Chondrocyte (in vitro differentiated cells): ENCODE measurements at regions not wholly inside any gene's neighbourhood (a gene's known extent, or its start where the extent isn't known, plus 50 kb on each side); places are given as distances from the start of the nearest gene placed in this dataset.

Experiments
- DNase-seq: peaks from one replicate; pipeline ENCODE4 v3.0.0; 2021; ENCODE audit warnings: mixed read lengths, low spot score
- H3K27ac Mint-ChIP-seq: one replicate; pipeline ENCODE4 v1.8.0; 2021; ENCODE audit warnings: mild to moderate bottlenecking, moderate library complexity, mixed read lengths; ENCODE audit not compliant: unreplicated experiment
- H3K27me3 Mint-ChIP-seq: 2 replicates; pipeline ENCODE4 v1.8.0; 2021; ENCODE audit warnings: low read depth, mixed read lengths
- H3K36me3 Mint-ChIP-seq: 2 replicates; pipeline ENCODE4 v1.8.0; 2021; ENCODE audit warnings: low read depth, mixed read lengths
- H3K4me1 Mint-ChIP-seq: 2 replicates; pipeline ENCODE4 v1.8.0; 2021; ENCODE audit warnings: low read depth, mild to moderate bottlenecking, mixed read lengths
- H3K4me3 Mint-ChIP-seq: one replicate; pipeline ENCODE4 v1.8.0; 2021; ENCODE audit warnings: mild to moderate bottlenecking, moderate library complexity, mixed read lengths; ENCODE audit not compliant: unreplicated experiment
- H3K9me3 Mint-ChIP-seq: 2 replicates; pipeline ENCODE4 v1.8.0; 2021; ENCODE audit warnings: low read depth, mixed read lengths
- TF ChIP-seq, protein P1 (sequence below): fragments of 200-600 bp; sonication (generic); IDR thresholded peaks from 2 replicates; pipeline ENCODE4 v1.5.0; 2021; ENCODE audit warnings: antibody characterized with exemption, mild to moderate bottlenecking, moderate library complexity

DNA sequence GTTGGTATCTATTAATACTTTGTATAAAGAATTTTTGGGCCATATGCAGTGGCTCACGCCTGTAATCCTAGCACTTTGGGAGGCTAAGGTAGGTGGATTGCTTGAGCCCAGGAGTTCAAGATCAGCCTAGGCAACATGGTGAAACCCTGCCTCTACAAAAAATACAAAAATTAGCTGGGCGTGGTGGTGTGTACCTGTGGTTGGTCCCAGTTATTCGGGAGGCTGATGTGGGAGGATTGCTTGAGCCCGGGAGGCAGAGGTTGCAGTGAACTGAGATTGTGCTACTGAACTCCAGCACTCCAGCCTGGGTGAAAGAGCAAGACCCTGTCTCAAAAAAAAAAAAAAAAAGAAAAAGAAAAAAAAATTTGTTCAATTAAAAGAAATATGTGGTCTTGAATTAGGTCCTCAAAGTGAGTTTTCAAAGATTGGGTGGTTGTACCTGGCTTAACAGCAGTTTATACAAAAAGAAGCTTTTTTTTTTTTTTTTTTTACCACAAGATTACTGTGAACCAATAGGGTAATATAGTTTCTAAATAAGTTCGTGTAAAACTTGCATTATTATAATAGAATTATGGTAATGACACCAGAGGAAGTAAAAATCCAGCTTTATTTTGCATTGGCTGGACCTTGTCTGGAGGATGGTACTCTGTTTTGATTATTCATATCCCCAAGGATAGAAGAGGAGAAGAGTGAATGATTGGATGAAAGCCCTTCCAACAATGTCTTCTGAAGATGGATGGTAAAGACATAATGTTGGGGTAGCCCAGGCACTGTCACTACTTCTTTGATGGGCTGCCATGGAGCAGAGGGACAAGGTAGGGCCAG lies 210.3 kb downstream of the MYCN start:
- no peaks in the 10 kb centered on the region for H3K4me1 Mint-ChIP-seq
- TF ChIP-seq, protein P1, sequence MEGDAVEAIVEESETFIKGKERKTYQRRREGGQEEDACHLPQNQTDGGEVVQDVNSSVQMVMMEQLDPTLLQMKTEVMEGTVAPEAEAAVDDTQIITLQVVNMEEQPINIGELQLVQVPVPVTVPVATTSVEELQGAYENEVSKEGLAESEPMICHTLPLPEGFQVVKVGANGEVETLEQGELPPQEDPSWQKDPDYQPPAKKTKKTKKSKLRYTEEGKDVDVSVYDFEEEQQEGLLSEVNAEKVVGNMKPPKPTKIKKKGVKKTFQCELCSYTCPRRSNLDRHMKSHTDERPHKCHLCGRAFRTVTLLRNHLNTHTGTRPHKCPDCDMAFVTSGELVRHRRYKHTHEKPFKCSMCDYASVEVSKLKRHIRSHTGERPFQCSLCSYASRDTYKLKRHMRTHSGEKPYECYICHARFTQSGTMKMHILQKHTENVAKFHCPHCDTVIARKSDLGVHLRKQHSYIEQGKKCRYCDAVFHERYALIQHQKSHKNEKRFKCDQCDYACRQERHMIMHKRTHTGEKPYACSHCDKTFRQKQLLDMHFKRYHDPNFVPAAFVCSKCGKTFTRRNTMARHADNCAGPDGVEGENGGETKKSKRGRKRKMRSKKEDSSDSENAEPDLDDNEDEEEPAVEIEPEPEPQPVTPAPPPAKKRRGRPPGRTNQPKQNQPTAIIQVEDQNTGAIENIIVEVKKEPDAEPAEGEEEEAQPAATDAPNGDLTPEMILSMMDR, result no peak
- no peaks in the 10 kb centered on the region for H3K27me3 Mint-ChIP-seq
- H3K4me3 Mint-ChIP-seq, result no peak overlapping the region
- no peaks in the 10 kb centered on the region for H3K36me3 Mint-ChIP-seq
- no peak overlapping the region for H3K27ac Mint-ChIP-seq
- no peaks in the 10 kb centered on the region for H3K9me3 Mint-ChIP-seq
- DNase-seq, result no peak

DNA sequence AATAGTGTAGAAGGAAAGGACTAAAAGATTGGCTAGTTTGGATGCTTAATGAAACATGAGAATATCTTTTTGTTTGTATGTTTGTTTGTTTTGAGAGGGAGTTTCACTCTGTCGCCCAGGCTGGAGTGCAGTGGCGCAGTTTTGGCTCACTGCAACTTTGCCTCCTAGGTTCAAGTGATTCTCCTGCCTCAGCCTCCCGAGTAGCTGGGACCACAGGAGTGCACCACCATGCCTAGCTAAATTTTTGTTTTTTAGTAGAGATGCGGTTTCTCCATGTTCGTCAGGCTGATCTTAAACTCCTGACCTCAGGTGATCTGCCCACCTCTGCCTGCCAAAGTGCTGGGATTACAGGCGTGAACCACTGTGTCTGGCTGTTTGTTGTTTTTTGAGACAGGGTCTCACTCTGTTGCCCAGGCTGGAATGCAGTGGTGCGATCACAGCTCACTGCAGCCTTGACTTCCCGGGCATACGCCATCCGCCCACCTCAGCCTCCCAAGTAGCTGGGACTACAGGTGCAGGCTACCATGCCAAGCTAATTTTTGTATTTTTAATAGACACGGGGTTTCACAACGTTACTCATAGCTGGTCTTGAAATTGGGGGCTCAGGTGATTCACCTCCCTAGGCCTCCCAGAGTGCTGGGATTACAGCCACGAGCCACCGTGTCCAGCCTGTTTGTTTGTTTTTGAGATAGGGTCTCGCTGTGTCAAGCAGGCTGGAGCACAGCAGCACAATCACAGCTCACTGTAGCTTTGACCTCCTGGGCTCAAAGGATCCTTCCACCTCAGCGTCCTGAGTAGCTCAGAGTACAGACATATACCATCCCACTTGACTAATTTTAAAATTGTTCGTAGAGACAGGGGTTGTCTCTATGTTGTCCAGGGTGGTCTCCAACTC lies 209.2 kb downstream of the MYCN start:
- no peaks in the 10 kb centered on the region for H3K9me3 Mint-ChIP-seq
- no peaks in the 10 kb centered on the region for H3K27me3 Mint-ChIP-seq
- no peak overlapping the region for H3K4me3 Mint-ChIP-seq
- no peak for DNase-seq
- H3K4me1 Mint-ChIP-seq, result no peaks in the 10 kb centered on the region
- TF ChIP-seq, protein P1, result no peak
- H3K27ac Mint-ChIP-seq, result no peak overlapping the region
- H3K36me3 Mint-ChIP-seq, result no peaks in the 10 kb centered on the region

DNA sequence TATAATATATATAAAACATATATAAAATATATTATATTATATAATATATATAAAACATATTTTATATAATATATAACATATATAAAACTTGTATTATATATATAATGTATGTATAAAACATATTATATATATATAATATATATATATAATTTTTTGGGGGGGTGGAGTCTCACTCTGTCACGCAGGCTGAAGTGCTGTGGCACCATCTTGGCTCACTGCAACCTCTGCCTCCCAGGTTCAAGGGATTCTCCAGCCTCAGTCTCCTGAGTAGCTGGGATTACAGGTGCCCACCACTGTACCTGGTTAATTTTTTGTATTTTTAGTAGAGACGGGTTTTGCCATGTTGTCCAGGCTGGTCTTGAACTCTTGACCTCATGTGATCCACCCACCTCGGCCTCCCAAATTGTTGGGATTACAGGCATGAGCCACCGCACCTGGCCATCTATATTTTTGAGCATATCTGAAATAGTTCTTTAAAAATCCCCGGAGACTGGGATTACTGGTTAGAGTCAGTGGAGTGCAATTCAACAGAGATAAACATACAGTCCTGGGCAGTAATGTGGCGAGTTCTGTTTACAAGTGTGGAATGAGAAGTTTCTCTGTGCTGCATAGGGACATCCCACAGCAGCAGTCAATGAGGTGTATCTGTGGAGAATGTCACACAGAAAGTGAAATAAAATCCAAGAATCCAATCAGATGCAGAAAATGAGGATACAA lies 208.4 kb downstream of the MYCN start:
- Mint-ChIP-seq H3K4me3 (no peak overlapping the region), H3K27ac (no peak overlapping the region), H3K4me1 (no peaks in the 10 kb centered on the region), H3K36me3 (no peaks in the 10 kb centered on the region), H3K9me3 (no peaks in the 10 kb centered on the region), H3K27me3 (no peaks in the 10 kb centered on the region)
- no peak for DNase-seq
- TF ChIP-seq, protein P1, result no peak

DNA sequence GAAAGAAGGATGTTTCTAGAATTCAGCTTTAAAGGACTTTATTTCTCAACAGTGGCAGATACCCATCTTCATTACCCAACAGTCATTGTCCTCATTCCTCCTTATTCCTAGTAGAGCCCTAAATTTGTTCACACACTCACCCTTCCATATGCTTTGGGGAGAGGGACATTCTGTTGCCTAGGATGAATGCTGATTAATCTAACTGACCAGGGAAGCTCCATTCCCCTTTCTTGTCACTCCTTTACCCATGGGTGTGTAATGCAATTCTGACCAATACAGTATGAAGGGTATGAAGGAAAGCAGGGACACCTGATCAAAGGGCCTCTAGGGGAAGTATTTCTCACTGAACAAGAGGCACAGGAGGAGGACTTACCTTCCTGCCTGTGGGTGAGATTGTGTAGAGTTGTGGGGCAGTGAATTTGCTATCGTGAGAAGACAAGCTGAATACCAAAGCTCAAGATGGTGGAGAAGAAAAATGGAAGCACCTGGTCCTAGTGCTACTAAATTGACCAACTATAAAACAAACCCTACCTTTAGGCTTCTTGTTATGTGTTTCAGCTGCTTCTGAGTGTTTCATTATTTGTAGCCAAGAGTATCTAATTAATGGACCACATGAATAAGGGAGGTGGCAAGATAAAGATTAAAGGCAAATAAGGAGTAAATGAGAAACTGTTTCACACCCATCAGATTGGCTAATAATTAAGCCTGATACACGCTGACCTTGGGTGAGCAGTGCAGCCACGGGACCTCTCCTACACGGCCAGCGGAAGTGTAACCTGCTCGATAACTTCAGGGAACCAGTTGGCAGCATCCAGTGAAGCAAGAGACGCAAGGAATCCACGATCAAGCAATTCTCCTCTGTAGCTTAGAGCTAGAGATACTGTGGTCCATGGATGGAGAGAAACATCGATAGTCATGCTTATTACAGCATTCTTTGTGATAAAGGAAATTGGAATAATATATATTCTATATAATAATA lies 202.3 kb downstream of the MYCN start:
- Mint-ChIP-seq H3K27me3 (peaks cover 6% of the 10 kb centered on the region), H3K27ac (no peak overlapping the region), H3K36me3 (no peaks in the 10 kb centered on the region), H3K4me1 (no peaks in the 10 kb centered on the region), H3K9me3 (no peaks in the 10 kb centered on the region), H3K4me3 (no peak overlapping the region)
- TF ChIP-seq, protein P1, result no peak
- no peak for DNase-seq
